Type B pancreatic cell (in vitro differentiated cells): ENCODE measurements at regions not wholly inside any gene's neighbourhood (a gene's known extent, or its start where the extent isn't known, plus 50 kb on each side); places are given as distances from the start of the nearest gene placed in this dataset.

Experiments used
- DNase-seq: peaks from one replicate; pipeline ENCODE4 v3.0.0; 2021; ENCODE audit warnings: mixed read lengths; ENCODE audit not compliant: unreplicated experiment; ENCODE audit errors: extremely low spot score
- H3K27ac Mint-ChIP-seq: 2 replicates; pipeline ENCODE4 v1.8.0; 2021; ENCODE audit warnings: mild to moderate bottlenecking, mixed read lengths
- H3K27me3 Mint-ChIP-seq: 2 replicates; pipeline ENCODE4 v1.8.0; 2021; ENCODE audit warnings: mixed read lengths
- H3K36me3 Mint-ChIP-seq: 2 replicates; pipeline ENCODE4 v1.8.0; 2021; ENCODE audit warnings: mixed read lengths
- H3K4me1 Mint-ChIP-seq: one replicate; pipeline ENCODE4 v1.8.0; 2021; ENCODE audit warnings: mixed read lengths; ENCODE audit not compliant: unreplicated experiment
- H3K4me3 Mint-ChIP-seq: 2 replicates; pipeline ENCODE4 v1.8.0; 2021; ENCODE audit warnings: mild to moderate bottlenecking, mixed read lengths
- H3K9me3 Mint-ChIP-seq: 2 replicates; pipeline ENCODE4 v1.8.0; 2021; ENCODE audit warnings: mixed read lengths
- CTCF ChIP-seq: fragments of 200-600 bp; sonication (generic); conservative IDR thresholded peaks from 2 replicates; pipeline ENCODE4 v1.5.0; 2021; ENCODE audit warnings: antibody characterized with exemption, mild to moderate bottlenecking

DNA sequence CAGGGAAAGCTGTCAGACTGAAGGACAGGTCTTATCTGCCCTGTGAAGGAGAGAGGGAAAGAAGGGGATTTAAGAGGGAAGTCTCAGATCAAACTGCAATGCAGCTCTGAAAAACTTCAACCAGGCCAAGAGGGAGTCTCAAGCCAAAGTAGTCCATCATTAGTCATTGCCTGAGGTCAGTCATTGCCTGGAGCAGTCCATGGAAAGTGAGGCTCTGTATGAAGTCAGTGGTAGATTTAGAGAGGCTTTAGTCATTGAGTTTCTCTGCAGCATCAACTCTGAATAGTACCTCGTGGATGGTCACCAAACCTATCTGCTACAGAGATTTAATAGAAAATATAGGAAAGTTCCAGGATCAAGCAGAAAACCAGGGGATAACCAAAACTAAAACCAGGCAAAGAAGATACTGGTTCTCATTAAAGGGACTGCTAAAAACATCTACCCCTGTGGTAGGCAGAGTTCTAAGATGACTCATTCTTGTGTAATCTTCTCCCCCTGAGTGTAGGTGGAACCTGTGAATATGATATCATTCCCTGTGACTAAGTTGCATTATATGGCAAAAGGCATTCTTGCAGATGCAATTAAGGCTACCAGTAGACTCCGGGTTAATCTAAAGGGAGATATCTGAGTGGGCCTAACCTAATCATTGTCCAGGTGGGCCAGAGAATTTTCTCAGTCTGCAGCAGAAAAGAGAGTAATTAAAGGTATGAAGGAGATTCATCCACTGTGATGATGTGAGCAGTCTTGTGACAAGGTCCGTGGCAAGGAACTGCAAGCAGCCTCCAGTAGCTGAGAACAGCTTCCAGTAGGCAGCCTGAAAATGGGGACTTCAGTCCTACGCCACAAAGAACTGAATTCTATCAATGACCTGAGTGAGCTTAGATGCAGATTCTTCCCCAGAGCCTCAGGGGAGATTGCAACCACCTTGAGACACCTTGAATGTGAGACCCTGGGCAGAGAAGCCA, 123.1 kb downstream of the GALC start:
- peaks cover 4% of the 10 kb centered on the region for H3K9me3 Mint-ChIP-seq
- no peaks in the 10 kb centered on the region for H3K36me3 Mint-ChIP-seq
- peaks cover 13% of the 10 kb centered on the region for H3K27me3 Mint-ChIP-seq
- no peak for TF ChIP-seq CTCF
- no peaks in the 10 kb centered on the region for H3K4me1 Mint-ChIP-seq
- H3K4me3 Mint-ChIP-seq: no peak overlapping the region
- DNase-seq: no peak
- no peak overlapping the region for H3K27ac Mint-ChIP-seq

GRCh38 chr14:87868920-87869319, 124.1 kb downstream of the GALC start:
- no peak overlapping the region for H3K4me3 Mint-ChIP-seq
- H3K4me1 Mint-ChIP-seq: no peaks in the 10 kb centered on the region
- H3K27me3 Mint-ChIP-seq: peaks cover 16% of the 10 kb centered on the region
- H3K9me3 Mint-ChIP-seq: peaks cover 4% of the 10 kb centered on the region
- no peak for DNase-seq
- no peak overlapping the region for H3K27ac Mint-ChIP-seq
- H3K36me3 Mint-ChIP-seq: no peaks in the 10 kb centered on the region
- TF ChIP-seq CTCF: no peak

DNA sequence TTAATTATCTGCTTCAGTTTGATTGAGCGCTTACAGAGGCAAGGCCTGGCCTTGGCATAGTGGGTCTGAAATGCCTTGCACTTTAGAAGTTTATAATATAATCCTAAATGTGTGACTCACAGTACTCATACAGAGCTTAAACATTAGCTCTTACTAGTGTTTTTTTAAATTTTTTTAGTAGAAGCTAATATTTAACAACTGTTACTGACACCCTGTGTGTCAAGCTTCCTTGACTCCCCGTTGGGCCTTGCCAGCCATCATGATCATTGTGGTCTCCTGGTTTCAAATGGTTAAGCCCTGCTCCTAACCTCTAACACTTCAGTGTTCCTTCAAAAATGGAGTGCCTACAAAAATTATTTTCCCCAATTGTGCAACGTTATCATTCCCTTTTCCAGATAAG, 126.9 kb downstream of the GALC start:
- Mint-ChIP-seq H3K27me3 (peaks cover 13% of the 10 kb centered on the region), H3K4me1 (no peaks in the 10 kb centered on the region)

GRCh38 chr14:87864356-87865270, 128.4 kb downstream of the GALC start:
- Mint-ChIP-seq H3K27me3 (peaks cover 9% of the 10 kb centered on the region), H3K27ac (no peak overlapping the region), H3K4me3 (no peak overlapping the region), H3K36me3 (no peaks in the 10 kb centered on the region), H3K4me1 (no peaks in the 10 kb centered on the region), H3K9me3 (peaks cover 5% of the 10 kb centered on the region)
- no peak for DNase-seq
- TF ChIP-seq CTCF: no peak

More for the DNA sequence above, 126.9 kb downstream of the GALC start:
- Mint-ChIP-seq H3K4me3 (no peak overlapping the region), H3K36me3 (no peaks in the 10 kb centered on the region), H3K9me3 (peaks cover 6% of the 10 kb centered on the region), H3K27ac (no peak overlapping the region)
- TF ChIP-seq CTCF: no peak
- DNase-seq: no peak

DNA sequence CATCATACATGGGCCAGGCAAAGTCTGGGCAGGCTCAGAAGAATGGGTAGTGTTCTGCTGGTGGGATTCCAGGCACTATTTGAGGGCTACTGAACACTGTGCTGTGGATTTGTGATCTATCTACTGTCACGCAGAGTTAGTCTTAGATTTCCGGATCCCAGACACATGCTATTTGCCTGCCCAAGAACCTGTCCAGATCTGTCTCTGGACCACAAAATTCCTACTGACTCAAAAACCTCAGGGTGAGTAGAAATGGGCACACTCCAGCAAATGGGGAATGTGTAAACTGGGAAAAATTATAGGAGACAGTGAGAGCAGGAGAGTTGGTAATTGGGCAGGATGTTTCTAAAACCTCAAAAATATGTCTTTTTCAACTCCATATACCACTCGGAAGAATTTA, 129.9 kb downstream of the GALC start:
- no peak for TF ChIP-seq CTCF
- H3K9me3 Mint-ChIP-seq: peaks cover 5% of the 10 kb centered on the region
- H3K36me3 Mint-ChIP-seq: no peaks in the 10 kb centered on the region
- H3K4me3 Mint-ChIP-seq: no peak overlapping the region
- H3K4me1 Mint-ChIP-seq: no peaks in the 10 kb centered on the region
- peaks cover 5% of the 10 kb centered on the region for H3K27me3 Mint-ChIP-seq
- no peak overlapping the region for H3K27ac Mint-ChIP-seq
- no peak for DNase-seq
